Hepatocyte (in vitro differentiated cells): ENCODE measurements at regions not wholly inside any gene's neighbourhood (a gene's known extent, or its start where the extent isn't known, plus 50 kb on each side); places are given as distances from the start of the nearest gene placed in this dataset.
"Not testable (repeated sequence)": the region's sequence is repeated elsewhere in the genome, so short reads cannot be mapped to it uniquely, and the experiment has no call there.

Source experiments
- EZH2 ChIP-seq: fragments of 200-600 bp; sonication (generic); IDR thresholded peaks from 2 replicates; pipeline ENCODE4 v1.6.1; 2016; ENCODE audit warnings: antibody characterized with exemption, mild to moderate bottlenecking, borderline replicate concordance
- TF ChIP-seq, protein P1 (sequence below): fragments of 200-600 bp; sonication (generic); IDR thresholded peaks from 2 replicates; pipeline ENCODE4 v1.5.1; 2016; ENCODE audit warnings: antibody characterized with exemption, mild to moderate bottlenecking; ENCODE audit not compliant: poor library complexity

DNA sequence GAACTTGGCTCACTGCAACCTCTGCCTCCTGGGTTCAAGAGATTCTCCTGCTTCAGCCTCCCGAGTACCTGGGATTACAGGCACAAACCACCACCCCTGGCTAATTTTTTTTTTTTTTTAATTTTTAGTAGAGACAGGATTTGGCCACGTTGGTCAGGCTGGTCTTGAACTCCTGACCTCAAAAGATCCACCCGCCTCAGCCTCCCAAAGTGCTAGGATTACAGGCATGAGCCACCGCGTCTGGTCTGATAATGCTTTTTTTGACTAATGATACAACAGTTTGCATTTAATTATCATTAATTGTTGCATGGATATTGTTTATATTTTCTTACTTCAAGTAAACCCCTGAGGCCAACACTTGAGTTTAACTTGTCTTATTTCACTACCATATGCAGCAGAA lies 286.6 kb downstream of the CYRIA start:
- TF ChIP-seq, protein P1, sequence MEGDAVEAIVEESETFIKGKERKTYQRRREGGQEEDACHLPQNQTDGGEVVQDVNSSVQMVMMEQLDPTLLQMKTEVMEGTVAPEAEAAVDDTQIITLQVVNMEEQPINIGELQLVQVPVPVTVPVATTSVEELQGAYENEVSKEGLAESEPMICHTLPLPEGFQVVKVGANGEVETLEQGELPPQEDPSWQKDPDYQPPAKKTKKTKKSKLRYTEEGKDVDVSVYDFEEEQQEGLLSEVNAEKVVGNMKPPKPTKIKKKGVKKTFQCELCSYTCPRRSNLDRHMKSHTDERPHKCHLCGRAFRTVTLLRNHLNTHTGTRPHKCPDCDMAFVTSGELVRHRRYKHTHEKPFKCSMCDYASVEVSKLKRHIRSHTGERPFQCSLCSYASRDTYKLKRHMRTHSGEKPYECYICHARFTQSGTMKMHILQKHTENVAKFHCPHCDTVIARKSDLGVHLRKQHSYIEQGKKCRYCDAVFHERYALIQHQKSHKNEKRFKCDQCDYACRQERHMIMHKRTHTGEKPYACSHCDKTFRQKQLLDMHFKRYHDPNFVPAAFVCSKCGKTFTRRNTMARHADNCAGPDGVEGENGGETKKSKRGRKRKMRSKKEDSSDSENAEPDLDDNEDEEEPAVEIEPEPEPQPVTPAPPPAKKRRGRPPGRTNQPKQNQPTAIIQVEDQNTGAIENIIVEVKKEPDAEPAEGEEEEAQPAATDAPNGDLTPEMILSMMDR = not testable (repeated sequence)
- not testable (repeated sequence) for TF ChIP-seq EZH2
